ENCODE measurements at regions not wholly inside any gene's neighbourhood (a gene's known extent, or its start where the extent isn't known, plus 50 kb on each side); places are given as distances from the start of the nearest gene placed in this dataset.

DNA sequence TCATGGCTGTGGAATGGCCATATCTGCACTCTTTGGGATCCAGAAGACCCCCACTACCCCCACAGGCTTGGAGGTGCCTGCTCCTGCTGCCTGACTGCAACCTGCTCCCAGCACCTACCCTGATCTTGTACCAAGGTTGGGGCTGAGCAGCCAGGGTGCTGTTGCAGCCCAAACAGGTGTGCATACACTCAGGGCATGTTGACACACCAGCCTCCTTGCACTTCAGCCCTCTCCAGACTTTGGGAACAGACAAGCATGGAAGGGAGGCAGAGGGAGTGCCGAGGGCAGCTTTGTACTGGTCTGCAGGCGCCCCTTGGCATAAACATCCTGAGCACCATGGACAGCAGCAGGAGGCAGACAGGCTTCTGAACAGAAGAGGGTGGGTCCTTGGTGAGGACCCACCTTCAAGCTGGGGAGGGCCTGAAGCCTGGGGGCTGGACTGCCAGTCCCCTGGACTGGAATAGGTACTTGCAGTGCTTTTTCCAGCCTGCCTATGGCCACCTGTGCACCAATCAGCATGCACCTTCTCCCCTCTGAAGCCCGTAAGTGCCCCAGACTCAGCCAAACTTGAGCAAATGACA is 1675.8 kb downstream of the HACE1 start:
- no peak overlapping the region for H3K4me3 ChIP-seq
- intact Hi-C loops (cut with DNase I; ENCODE audit: low total_unique reads) (no loop called here), in situ Hi-C loops (cut with MboI; ENCODE audit: low pct_ligation_motif_present in 1 of 4, low pct_unique_long_range_greater_than_20kb in 1 of 4, low sequenced_read_pairs in 3 of 4) (no loop called here)
- H3K27ac ChIP-seq: no peak overlapping the region
- DNase-seq: no peak
- no peaks in the 10 kb centered on the region for H3K4me1 ChIP-seq
- no peaks in the 10 kb centered on the region for H3K27me3 ChIP-seq
- no peaks in the 10 kb centered on the region for H3K9me3 ChIP-seq
- H3K36me3 ChIP-seq: no peaks in the 10 kb centered on the region
- whole genome bisulfite sequencing, 2 donors (ENCODE audit: low coverage in 1 of 2): 75 to 100% methylated on average over 1 to 3 of the region's 3 CpGs
- TF ChIP-seq POLR2A (IDR thresholded peaks at IDR 0.05) (no peak), EP300 (IDR thresholded peaks at IDR 0.05; ENCODE audit: low read depth) (no peak), POLR2AphosphoS5 (IDR thresholded peaks at IDR 0.05) (no peak)
- TF ChIP-seq, protein P1, sequence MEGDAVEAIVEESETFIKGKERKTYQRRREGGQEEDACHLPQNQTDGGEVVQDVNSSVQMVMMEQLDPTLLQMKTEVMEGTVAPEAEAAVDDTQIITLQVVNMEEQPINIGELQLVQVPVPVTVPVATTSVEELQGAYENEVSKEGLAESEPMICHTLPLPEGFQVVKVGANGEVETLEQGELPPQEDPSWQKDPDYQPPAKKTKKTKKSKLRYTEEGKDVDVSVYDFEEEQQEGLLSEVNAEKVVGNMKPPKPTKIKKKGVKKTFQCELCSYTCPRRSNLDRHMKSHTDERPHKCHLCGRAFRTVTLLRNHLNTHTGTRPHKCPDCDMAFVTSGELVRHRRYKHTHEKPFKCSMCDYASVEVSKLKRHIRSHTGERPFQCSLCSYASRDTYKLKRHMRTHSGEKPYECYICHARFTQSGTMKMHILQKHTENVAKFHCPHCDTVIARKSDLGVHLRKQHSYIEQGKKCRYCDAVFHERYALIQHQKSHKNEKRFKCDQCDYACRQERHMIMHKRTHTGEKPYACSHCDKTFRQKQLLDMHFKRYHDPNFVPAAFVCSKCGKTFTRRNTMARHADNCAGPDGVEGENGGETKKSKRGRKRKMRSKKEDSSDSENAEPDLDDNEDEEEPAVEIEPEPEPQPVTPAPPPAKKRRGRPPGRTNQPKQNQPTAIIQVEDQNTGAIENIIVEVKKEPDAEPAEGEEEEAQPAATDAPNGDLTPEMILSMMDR (IDR thresholded peaks at IDR 0.05): no peak

DNA sequence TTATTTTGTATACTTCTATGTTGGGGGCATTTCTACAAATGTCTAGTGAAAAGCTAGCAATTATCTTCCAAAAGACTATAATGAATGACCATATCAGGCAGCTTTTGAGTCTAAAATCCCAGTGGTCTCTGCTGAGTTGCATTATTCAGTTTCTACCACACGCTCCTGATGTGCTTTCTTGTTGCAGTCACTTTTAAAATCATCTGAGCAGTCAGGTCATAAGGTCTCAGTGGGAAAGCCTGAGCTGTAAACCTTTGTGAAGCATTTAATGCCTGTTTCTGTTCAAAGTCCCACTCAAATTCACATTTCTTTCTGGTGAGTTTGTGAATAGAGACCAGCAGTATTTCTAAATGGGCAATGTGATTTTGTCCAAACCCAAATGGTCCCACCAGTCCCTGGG is 1681.5 kb downstream of the HACE1 start:
- intact Hi-C loops (cut with DNase I; ENCODE audit: low total_unique reads): no loop called here
- DNase-seq: no peak
- Histone ChIP-seq H3K4me3 (no peak overlapping the region), H3K27me3 (no peaks in the 10 kb centered on the region), H3K4me1 (no peaks in the 10 kb centered on the region), H3K9me3 (no peaks in the 10 kb centered on the region), H3K27ac (no peak overlapping the region), H3K36me3 (no peaks in the 10 kb centered on the region)
- in situ Hi-C loops (cut with MboI; ENCODE audit: low pct_ligation_motif_present in 1 of 4, low pct_unique_long_range_greater_than_20kb in 1 of 4, low sequenced_read_pairs in 3 of 4): no loop called here
- WGBS, 2 donors (ENCODE audit: low coverage in 1 of 2): 40% methylated on average over 1 of the region's 1 CpG
- TF ChIP-seq POLR2A (IDR thresholded peaks at IDR 0.05) (no peak), POLR2AphosphoS5 (IDR thresholded peaks at IDR 0.05) (no peak), EP300 (IDR thresholded peaks at IDR 0.05; ENCODE audit: low read depth) (no peak)
- TF ChIP-seq, protein P1 (IDR thresholded peaks at IDR 0.05): no peak

DNA sequence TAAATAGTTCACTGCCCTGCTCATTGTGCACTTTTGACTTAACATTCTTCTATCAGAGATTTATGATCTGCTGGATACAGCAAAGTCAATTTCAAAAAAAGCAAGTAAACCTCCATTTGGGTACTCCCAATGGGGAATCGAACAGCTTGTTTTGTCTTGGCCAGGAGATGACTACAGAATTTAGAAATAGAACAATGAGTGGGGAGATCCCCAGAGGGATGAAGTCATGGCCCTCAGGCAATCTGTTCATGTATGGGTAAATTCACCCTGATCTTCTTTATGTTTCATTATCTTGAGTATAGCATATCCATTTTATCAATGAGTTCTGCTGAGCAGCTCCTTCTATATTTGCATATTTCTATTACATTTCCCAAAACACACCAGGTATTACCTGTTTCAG is 1681.9 kb downstream of the HACE1 start:
- Histone ChIP-seq H3K9me3 (no peaks in the 10 kb centered on the region), H3K4me1 (no peaks in the 10 kb centered on the region), H3K36me3 (no peaks in the 10 kb centered on the region), H3K27me3 (no peaks in the 10 kb centered on the region), H3K4me3 (no peak overlapping the region), H3K27ac (no peak overlapping the region)
- no peak for DNase-seq
- in situ Hi-C loops (cut with MboI; ENCODE audit: low pct_ligation_motif_present in 1 of 4, low pct_unique_long_range_greater_than_20kb in 1 of 4, low sequenced_read_pairs in 3 of 4) (no loop called here), intact Hi-C loops (cut with DNase I; ENCODE audit: low total_unique reads) (no loop called here)
- WGBS, 2 donors (ENCODE audit: low coverage in 1 of 2): 0% methylated on average over 1 of the region's 1 CpG
- TF ChIP-seq POLR2A (IDR thresholded peaks at IDR 0.05) (no peak), EP300 (IDR thresholded peaks at IDR 0.05; ENCODE audit: low read depth) (no peak), POLR2AphosphoS5 (IDR thresholded peaks at IDR 0.05) (no peak)
- TF ChIP-seq, protein P1 (IDR thresholded peaks at IDR 0.05): no peak

DNA sequence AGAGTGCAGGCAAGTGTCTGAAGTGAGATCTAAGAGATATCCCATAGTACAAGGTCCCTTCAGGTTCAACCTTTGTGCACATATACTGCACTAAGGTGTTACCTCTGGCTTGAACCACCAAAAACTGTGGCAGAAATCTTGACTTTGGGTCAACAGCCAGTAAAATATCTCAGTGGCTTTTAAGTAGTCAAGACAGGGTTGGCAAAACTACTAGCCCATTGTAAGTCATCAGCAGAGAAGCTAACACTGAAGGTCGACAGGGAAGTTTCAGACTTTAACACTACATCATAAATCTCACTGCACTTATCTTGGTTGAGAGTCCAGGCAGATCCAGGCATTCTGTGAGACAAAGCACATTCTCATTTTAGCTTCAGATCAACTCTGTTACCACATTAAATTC is 1684.7 kb downstream of the HACE1 start:
- Histone ChIP-seq H3K4me1 (no peaks in the 10 kb centered on the region), H3K36me3 (no peaks in the 10 kb centered on the region), H3K27me3 (no peaks in the 10 kb centered on the region), H3K4me3 (no peak overlapping the region), H3K9me3 (no peaks in the 10 kb centered on the region), H3K27ac (no peak overlapping the region)
- intact Hi-C loops (cut with DNase I; ENCODE audit: low total_unique reads): no loop called here
- 11 to 17% methylated on average over 1 of the region's 1 CpG for WGBS, 2 donors (ENCODE audit: low coverage in 1 of 2)
- TF ChIP-seq, protein P1 (IDR thresholded peaks at IDR 0.05): no peak
- no peak for TF ChIP-seq EP300 (IDR thresholded peaks at IDR 0.05; ENCODE audit: low read depth)
- no peak for DNase-seq
- in situ Hi-C loops (cut with MboI; ENCODE audit: low pct_ligation_motif_present in 1 of 4, low pct_unique_long_range_greater_than_20kb in 1 of 4, low sequenced_read_pairs in 3 of 4): no loop called here
